PC-3 (cell line): ENCODE measurements at regions not wholly inside any gene's neighbourhood (a gene's known extent, or its start where the extent isn't known, plus 50 kb on each side); places are given as distances from the start of the nearest gene placed in this dataset.

Experiments used
- EZH2 ChIP-seq: fragments of 300-600 bp; sonication (generic); IDR thresholded peaks from one replicate; pipeline ENCODE4 v1.6.1; 2017; ENCODE audit warnings: antibody characterized with exemption, mild to moderate bottlenecking, low read length; ENCODE audit not compliant: unreplicated experiment
- EZH2phosphoT487 ChIP-seq: fragments of 300-600 bp; sonication (generic); IDR thresholded peaks from 2 replicates; pipeline ENCODE4 v1.6.1; 2018; ENCODE audit warnings: mild to moderate bottlenecking, antibody characterized with exemption, low read length, borderline replicate concordance
- TF ChIP-seq, protein P1 (sequence below): fragments of 300-600 bp; sonication (generic); conservative IDR thresholded peaks from 2 replicates; pipeline ENCODE4 v1.5.1; 2017; ENCODE audit warnings: antibody characterized with exemption, low read depth, mild to moderate bottlenecking, low read length

GRCh38 chr22:27631641-27632040 lies 169.9 kb downstream of the MN1 start:
- no peak for TF ChIP-seq EZH2
- TF ChIP-seq, protein P1, sequence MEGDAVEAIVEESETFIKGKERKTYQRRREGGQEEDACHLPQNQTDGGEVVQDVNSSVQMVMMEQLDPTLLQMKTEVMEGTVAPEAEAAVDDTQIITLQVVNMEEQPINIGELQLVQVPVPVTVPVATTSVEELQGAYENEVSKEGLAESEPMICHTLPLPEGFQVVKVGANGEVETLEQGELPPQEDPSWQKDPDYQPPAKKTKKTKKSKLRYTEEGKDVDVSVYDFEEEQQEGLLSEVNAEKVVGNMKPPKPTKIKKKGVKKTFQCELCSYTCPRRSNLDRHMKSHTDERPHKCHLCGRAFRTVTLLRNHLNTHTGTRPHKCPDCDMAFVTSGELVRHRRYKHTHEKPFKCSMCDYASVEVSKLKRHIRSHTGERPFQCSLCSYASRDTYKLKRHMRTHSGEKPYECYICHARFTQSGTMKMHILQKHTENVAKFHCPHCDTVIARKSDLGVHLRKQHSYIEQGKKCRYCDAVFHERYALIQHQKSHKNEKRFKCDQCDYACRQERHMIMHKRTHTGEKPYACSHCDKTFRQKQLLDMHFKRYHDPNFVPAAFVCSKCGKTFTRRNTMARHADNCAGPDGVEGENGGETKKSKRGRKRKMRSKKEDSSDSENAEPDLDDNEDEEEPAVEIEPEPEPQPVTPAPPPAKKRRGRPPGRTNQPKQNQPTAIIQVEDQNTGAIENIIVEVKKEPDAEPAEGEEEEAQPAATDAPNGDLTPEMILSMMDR: no peak
- no peak for TF ChIP-seq EZH2phosphoT487
